Kidney glomerular epithelial cell (primary cell): ENCODE measurements at regions not wholly inside any gene's neighbourhood (a gene's known extent, or its start where the extent isn't known, plus 50 kb on each side); places are given as distances from the start of the nearest gene placed in this dataset.

Source experiments
- DNase-seq: peaks from one replicate; lab custom pipeline; 2025; lab: John Stamatoyannopoulos, UW

DNA sequence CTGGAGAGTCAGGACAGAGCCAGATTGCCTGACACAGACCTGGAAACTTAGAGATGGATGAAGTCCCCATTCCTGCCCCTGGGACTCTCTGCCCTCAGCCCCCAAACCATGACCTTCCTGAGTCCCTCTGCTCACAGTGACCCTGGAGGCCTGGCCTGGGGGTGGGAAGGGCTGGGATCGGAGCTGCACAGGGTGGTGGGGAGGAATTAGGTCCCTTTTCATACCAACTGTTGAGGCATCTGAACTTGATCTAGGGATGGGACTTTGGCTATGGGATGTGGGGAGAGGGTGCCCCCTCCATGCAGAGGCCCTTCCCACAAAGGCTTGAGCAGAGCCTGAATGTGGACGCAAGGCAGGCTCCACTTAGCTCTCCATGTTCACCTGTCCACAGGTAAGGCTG is 144.1 kb downstream of the MRPL14 start:
- DNase-seq, result no peak

- DNase-seq, result no peak
These were observed 145.1 kb downstream of the MRPL14 start for GRCh38 chr6:43982084-43982625.

- no peak for DNase-seq
These were observed 145.8 kb downstream of the MRPL14 start for GRCh38 chr6:43981363-43981990.

DNA sequence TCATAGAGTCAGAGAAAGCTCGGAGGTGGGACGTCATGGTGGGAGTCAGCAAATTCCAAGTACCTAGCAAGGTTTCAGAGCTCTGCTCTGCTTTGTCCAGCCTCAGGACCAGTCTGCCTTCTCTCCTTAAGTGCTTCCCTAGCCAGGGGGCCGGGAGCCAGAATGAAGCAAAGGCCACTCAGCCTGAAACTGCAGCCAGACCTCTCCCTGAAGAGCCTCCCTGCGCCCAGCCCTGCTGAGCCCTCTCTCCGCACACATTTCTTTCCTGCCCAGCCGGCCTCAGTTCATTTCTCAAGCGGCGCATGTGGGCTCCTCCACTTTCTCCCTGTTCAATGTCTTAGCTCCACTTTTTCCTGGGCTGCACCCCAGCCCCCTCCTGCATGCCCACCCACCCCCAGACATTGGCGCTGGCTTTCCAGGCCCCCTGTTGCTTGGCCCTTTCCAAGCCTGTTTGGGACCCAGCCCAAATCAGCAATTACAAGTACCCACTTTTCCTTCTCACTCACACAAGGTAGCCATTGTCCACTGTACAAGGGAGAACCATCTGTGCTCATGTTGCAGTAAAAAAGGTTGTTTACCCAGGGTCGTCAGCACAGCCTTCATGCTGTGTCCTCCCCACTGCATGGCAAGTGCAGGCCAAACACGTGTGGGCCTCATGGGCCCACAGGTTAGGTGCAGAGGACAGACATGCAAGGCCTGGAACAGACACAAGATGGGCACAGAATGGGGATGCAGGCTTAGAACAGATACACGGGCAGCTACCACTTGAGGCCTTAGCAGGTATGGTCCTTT is 147.1 kb downstream of the MRPL14 start:
- no peak for DNase-seq

GRCh38 chr6:43979525-43979924 is 147.7 kb downstream of the MRPL14 start:
- DNase-seq, result no peak

- DNase-seq, result no peak
These were observed 148.5 kb downstream of the MRPL14 start for GRCh38 chr6:43978473-43979346.

- DNase-seq, result no peak
These were observed 149.7 kb downstream of the MRPL14 start for GRCh38 chr6:43977404-43978111.

DNA sequence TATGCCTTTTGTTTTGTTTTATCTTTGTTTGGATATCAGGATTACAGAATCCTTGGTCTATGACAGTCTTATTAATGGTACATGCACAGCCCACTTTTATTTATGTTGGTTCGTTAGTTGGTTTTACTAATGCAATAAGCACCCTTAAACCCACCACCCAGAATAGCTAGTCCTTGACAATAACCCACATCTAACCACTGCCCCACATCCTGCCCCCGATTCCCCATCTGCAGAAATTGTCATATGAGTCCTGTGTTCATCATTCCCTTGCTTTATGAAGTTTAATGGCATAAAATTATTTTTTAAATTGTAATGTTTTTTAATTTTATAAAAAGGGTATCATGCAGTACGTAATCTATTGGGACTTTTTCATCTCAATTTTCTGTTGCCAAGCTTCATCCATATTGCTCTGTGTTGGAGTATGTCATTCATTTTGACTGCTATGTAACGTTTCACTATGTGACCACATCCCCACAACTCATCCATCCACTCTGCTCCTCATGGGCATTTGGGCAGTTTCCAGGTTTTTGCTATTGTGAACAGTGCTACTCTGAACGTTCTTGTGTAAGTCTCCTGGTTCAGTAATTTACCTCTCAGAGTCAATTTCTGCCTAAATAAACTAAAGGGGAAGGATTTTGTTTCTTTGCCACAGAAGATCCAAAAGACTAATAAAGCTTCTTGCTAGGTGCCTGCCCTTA is 150.4 kb downstream of the MRPL14 start:
- no peak for DNase-seq

DNA sequence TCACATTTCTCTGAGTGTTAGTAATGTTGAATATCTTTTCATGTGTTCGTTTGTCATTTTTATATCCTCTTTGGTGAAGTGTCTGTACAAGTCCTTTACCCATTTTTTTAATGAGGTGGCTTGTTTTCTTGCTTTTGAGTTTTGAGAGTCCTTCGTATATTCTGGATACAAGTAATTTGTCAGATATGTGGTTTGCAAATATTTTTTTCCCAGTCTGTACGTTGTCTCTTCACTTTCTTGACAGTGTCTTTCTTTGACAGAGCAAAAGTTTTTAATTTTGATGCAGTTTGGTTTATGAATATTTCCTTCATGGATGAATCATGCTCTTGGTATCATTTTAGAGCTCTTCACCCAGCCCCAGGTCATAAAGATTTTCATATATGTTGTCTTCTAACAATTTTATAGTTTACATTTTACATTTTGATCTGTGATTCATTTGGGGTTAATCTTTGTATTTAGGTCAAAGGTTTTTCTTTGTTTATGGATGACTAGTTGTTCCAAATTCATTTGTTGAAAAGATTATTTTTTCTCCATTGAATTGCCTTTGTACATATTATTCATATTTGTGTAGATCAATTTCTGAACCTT is 152.5 kb downstream of the MRPL14 start:
- DNase-seq, result no peak

DNA sequence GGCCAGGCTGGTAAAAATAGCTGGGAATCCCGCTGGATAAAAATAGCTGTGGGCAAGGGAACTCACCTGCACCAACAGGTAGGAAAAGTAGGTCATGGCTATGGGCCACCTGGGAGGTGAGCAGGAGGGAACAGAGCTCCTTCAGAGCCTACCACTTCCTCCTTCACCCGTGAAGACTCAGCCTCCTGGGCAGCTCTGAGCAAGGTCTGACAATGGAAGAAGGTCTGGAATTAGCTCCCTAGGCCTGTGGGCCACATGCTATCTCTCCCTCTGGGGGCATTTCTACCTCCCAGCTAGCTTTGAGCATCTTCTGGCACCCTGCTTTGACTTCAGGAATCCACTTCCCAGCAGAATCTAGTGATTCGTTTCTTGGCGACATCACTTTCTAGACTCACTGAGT is 153.9 kb downstream of the MRPL14 start:
- no peak for DNase-seq

DNA sequence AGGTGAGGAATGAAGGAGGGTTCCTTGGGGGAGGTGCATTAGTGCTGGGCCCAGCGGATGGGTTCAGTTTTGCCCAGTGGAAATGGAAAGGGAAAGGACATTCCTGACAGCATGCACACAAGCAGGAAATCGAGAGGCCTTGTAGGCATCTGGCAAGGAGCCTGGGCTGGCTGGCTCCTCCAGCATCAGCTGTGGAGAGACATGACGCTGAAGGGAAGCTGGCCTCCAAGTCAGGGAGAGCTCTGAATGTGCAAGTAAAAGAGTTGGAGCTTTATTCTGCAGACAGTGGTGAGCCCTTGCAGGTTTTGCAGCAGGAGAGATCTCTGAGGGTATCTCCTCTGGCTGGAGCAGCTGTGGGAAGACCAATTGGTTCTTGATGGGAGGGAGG is 154.3 kb downstream of the MRPL14 start:
- no peak for DNase-seq

DNA sequence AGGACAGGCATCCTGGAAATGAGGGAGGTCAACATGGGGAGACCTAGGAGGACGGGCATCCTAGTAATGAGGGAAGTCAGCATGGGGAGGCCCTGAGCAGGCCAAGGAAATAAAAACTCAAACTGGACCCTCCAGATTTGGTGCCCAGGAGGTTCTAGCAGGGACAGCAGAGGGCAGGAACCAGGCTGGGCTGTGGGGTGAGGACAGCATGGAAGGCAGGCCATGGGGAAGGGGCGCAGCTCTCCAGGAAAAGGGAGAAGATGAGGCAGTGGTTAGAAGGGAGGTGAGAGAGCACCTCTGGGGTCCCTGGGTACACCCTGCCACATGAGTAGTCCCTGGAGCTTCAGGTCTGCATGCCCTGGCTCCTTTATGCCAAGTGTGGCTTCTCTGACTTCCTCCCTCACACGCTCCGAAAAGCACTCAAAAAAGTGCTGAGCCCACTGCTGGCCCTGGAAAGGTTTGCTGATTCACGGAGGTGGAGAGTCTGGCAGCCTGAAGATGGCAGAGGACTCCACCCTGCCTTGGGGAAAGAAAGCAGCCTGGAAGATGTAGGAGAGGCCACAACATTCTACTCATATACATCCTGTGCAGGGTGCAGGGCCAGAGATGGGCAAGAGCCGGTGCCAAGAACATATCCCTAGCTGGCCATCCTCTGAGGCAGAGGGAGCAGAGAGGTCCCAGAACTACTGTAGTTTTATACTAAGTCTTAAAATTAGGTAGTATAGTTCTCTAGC is 154.9 kb downstream of the MRPL14 start:
- DNase-seq, result no peak

GRCh38 chr6:43971776-43972126 is 155.5 kb downstream of the MRPL14 start:
- no peak for DNase-seq

- DNase-seq, result no peak
These were observed 156.1 kb downstream of the MRPL14 start for GRCh38 chr6:43970913-43971775.

- no peak for DNase-seq
These were observed 157.0 kb downstream of the MRPL14 start for GRCh38 chr6:43970068-43970912.

GRCh38 chr6:43969158-43969981 is 157.9 kb downstream of the MRPL14 start:
- no peak for DNase-seq
